Spleen (tissue), 11 donors: ENCODE measurements at regions not wholly inside any gene's neighbourhood (a gene's known extent, or its start where the extent isn't known, plus 50 kb on each side); places are given as distances from the start of the nearest gene placed in this dataset.
A peak's percentile ranks its signal among the peaks of the same experiment; 100 is the strongest.

Experiments used
- DNase-seq: peaks from one replicate; pipeline ENCODE4 v3.0.0-alpha.2; 2020
- H3K27ac ChIP-seq, 8 donors: fragments of 200-600 bp; sonication (generic) in 7 of 8; 1 replicate in 4 of 8; 2 replicates in 4 of 8; pipeline versions ENCODE4 v1.5.0 to v1.8.0; 2016 to 2021; ENCODE audit warnings: inconsistent platforms in 4 of 8, mild to moderate bottlenecking in 4 of 8, moderate library complexity in 1 of 8
- H3K27me3 ChIP-seq, 7 donors: fragments of 200-600 bp; sonication (generic) in 6 of 7; replicated peaks in 1 of 7; 1 replicate in 4 of 7; 2 replicates in 3 of 7; pipeline versions ENCODE4 v1.5.0 to v1.8.0; 2016 to 2021; ENCODE audit warnings: inconsistent platforms in 3 of 7, mild to moderate bottlenecking in 1 of 7
- H3K36me3 ChIP-seq, 6 donors: fragments of 200-600 bp; sonication (generic) in 5 of 6; 1 replicate in 4 of 6; 2 replicates in 2 of 6; pipeline versions ENCODE4 v1.5.0 to v1.8.0; 2016 to 2021; ENCODE audit warnings: inconsistent platforms in 2 of 6
- H3K4me1 ChIP-seq, 6 donors: fragments of 200-600 bp; sonication (generic) in 5 of 6; 1 replicate in 3 of 6; 2 replicates in 3 of 6; pipeline versions ENCODE4 v1.5.0 to v1.8.0; 2016 to 2021; ENCODE audit warnings: inconsistent platforms in 3 of 6
- H3K4me3 ChIP-seq, 8 donors: fragments of 200-600 bp; sonication (generic) in 7 of 8; 1 replicate in 4 of 8; 2 replicates in 4 of 8; pipeline versions ENCODE4 v1.5.0 to v1.8.0; 2016 to 2021; ENCODE audit warnings: inconsistent platforms in 4 of 8, mild to moderate bottlenecking in 4 of 8, moderate library complexity in 2 of 8
- H3K9me3 ChIP-seq, 8 donors: fragments of 200-600 bp; sonication (generic) in 7 of 8; 1 replicate in 4 of 8; 2 replicates in 4 of 8; pipeline versions ENCODE4 v1.5.0 to v1.8.0; 2016 to 2021; ENCODE audit warnings: inconsistent platforms in 4 of 8
- POLR2A ChIP-seq, 3 donors: fragments of 450-650 bp; IDR thresholded peaks; one replicate each; pipeline ENCODE4 v1.5.1; 2017; ENCODE audit warnings: antibody characterized with exemption in 3 of 3, mild to moderate bottlenecking in 1 of 3
- POLR2AphosphoS5 ChIP-seq, 3 donors: sonication (generic); formaldehyde crosslinking; IDR thresholded peaks; one replicate each; pipeline ENCODE4 v1.5.1; 2017; ENCODE audit warnings: antibody characterized with exemption in 3 of 3
- WGBS, 5 donors: extraction: QIAGEN DNeasy Blood & Tissue Kit in 3 of 5; methylation state at CpG; one replicate each; pipeline versions ENCODE4 v1.1.5 to v1.1.7; 2013 to 2018; 5-methylcytosine and 5-hydroxymethylcytosine counted together
- intact Hi-C: fragments of 100-400 bp; cut with DNase I; formaldehyde crosslinking; loops from one replicate; pipeline ENCODE4 v1.15.0; 2023; ENCODE audit warnings: low total_unique reads
- TF ChIP-seq, protein P1 (sequence below), 11 experiments: fragments of 200-600 bp in 7 of 11; fragments of 450-650 bp in 4 of 11; sonication (generic) in 4 of 11; IDR thresholded peaks in 8 of 11; conservative IDR thresholded peaks in 3 of 11; 1 replicate in 7 of 11; 2 replicates in 4 of 11; pipeline versions ENCODE4 v1.4.0 to v1.8.0; 2016 to 2021; ENCODE audit warnings: antibody characterized with exemption in 11 of 11, inconsistent platforms in 4 of 11, mild to moderate bottlenecking in 1 of 11
- donor health status: healthy with polysubstance abuse.
- donor health status: DM: no; HTN: no; CAD: no; lungs with moderate emphysema.
- donor health status: DM: no; HTN: no; CAD: no.
- donor health status: Bipolar disorder and iron deficiency.
- donor health status: healthy.
- donor health status: DM: no; HTN: no; CAD: no.
- donor health status: DM: yes; HTN: yes; CAD: no.

DNA sequence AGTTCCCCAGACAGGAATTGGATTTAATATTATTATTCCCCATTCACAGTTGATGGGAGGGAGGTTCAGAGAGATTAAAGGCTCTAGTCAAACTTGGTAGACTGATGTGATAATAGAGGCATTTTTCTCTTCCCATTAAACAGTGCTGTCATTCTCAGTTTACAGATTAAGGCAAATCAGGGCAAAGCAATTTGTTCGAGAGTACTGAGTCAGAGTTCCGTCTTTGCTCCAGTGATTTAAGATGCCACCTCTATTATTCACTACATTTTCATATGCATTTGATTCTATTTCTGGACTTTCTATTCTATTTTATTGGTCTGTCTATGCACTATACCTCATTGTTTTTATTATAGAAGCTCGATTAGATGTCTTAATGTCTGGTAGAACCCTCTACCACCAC, 201.0 kb upstream of the RAI14 start:
- Histone ChIP-seq H3K27me3 (peaks cover 0 to 23% (median 0%) of the 10 kb centered on the region in 7 donors), H3K4me3 (no peak overlapping the region), H3K36me3 (no peaks in the 10 kb centered on the region), H3K27ac (no peak overlapping the region), H3K4me1 (no peaks in the 10 kb centered on the region), H3K9me3 (peaks cover 0 to 7% (median 2%) of the 10 kb centered on the region in 8 donors)
- WGBS, 5 donors: 81 to 93% (median 82%) methylated on average over 3 of the region's 3 CpGs
- TF ChIP-seq POLR2AphosphoS5 (IDR thresholded peaks at IDR 0.05) (no peak), POLR2A (IDR thresholded peaks at IDR 0.05) (no peak)
- TF ChIP-seq, protein P1, sequence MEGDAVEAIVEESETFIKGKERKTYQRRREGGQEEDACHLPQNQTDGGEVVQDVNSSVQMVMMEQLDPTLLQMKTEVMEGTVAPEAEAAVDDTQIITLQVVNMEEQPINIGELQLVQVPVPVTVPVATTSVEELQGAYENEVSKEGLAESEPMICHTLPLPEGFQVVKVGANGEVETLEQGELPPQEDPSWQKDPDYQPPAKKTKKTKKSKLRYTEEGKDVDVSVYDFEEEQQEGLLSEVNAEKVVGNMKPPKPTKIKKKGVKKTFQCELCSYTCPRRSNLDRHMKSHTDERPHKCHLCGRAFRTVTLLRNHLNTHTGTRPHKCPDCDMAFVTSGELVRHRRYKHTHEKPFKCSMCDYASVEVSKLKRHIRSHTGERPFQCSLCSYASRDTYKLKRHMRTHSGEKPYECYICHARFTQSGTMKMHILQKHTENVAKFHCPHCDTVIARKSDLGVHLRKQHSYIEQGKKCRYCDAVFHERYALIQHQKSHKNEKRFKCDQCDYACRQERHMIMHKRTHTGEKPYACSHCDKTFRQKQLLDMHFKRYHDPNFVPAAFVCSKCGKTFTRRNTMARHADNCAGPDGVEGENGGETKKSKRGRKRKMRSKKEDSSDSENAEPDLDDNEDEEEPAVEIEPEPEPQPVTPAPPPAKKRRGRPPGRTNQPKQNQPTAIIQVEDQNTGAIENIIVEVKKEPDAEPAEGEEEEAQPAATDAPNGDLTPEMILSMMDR (IDR thresholded peaks at IDR 0.05 in 8 of 11, conservative IDR thresholded peaks at IDR 0.05 in 3 of 11): no peak
- no peak for DNase-seq
- intact Hi-C loops: no loop called here

DNA sequence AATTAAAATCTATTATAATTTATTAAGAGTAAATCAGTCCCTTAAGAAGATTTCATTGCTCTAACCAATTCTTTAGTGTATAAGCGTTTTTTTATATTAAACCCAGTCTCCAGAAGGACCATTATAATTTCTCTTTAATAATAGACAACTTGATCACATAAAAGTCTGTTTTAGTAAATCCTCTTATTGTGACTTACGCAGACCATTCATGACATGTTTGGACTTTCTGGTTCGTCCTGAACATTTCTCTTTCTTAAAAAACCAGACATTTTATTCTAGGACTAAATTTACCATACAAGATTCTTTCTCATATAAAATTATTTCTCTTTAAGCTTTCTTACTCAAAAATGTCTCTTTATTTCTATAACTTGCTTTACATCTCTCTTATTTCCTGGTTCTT, 196.2 kb upstream of the RAI14 start:
- Histone ChIP-seq H3K27me3 (no peaks in the 10 kb centered on the region), H3K36me3 (no peaks in the 10 kb centered on the region), H3K9me3 (peaks cover 0 to 17% (median 8%) of the 10 kb centered on the region in 8 donors), H3K27ac (no peak overlapping the region), H3K4me3 (no peak overlapping the region), H3K4me1 (no peaks in the 10 kb centered on the region)
- intact Hi-C loops: no loop called here
- no peak for DNase-seq
- WGBS, 5 donors: 19 to 49% (median 38%) methylated on average over 3 of the region's 3 CpGs
- TF ChIP-seq POLR2AphosphoS5 (IDR thresholded peaks at IDR 0.05) (no peak), POLR2A (IDR thresholded peaks at IDR 0.05) (no peak)
- TF ChIP-seq, protein P1 (IDR thresholded peaks at IDR 0.05 in 8 of 11, conservative IDR thresholded peaks at IDR 0.05 in 3 of 11): no peak

DNA sequence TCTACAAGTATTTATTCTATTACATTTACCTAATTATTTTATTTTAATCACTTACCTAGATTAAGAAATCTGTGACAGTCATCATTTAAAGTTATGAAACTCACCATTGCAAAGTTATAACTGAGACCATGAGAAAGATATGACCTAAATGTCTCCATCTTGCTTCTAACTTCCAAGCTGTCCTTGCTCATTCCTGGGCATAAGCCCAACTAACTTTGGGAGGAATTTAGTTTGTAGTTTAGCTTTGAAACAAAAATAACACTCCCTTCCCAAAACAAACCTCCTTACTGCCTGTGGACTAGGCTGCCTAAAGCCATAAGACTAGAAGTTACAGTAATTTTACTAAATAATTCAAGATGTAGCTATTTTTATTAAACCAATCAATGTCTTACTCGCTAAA, 195.6 kb upstream of the RAI14 start:
- intact Hi-C loops: no loop called here
- Histone ChIP-seq H3K27me3 (no peaks in the 10 kb centered on the region), H3K36me3 (no peaks in the 10 kb centered on the region), H3K27ac (no peak overlapping the region), H3K4me1 (no peaks in the 10 kb centered on the region), H3K4me3 (no peak overlapping the region), H3K9me3 (peaks cover 0 to 17% (median 8%) of the 10 kb centered on the region in 8 donors)
- 0 to 60% (median 50%) methylated on average over 1 of the region's 1 CpG for WGBS, 5 donors
- TF ChIP-seq, protein P1 (IDR thresholded peaks at IDR 0.05 in 8 of 11, conservative IDR thresholded peaks at IDR 0.05 in 3 of 11): no peak
- TF ChIP-seq POLR2AphosphoS5 (IDR thresholded peaks at IDR 0.05) (no peak), POLR2A (IDR thresholded peaks at IDR 0.05) (no peak)
- no peak for DNase-seq

DNA sequence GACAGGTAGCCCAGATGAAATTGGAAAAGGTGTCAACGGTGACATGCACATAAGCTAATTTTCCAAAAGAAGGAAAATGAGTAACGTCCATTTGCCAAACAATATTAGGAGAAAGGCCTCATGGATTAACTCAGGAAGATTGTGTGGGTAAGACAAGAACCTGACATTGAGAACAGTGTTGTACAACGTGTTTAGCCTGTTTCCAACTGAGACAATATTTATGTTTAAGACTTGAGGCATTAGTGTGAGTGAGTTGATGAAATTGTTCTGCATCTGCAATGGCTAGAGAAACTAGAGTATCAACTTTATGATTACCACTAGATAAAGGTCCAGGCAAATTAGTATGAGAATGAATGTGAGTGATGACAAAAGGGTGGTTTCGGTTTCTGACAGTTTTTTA, 191.3 kb upstream of the RAI14 start:
- intact Hi-C loops: no loop called here
- 15 to 51% (median 36%) methylated on average over 4 of the region's 4 CpGs for WGBS, 5 donors
- Histone ChIP-seq H3K9me3 (peaks cover 0 to 14% (median 8%) of the 10 kb centered on the region in 8 donors), H3K4me3 (no peak overlapping the region), H3K27me3 (no peaks in the 10 kb centered on the region), H3K36me3 (no peaks in the 10 kb centered on the region), H3K4me1 (no peaks in the 10 kb centered on the region), H3K27ac (no peak overlapping the region)
- DNase-seq: no peak
- TF ChIP-seq, protein P1 (IDR thresholded peaks at IDR 0.05 in 8 of 11, conservative IDR thresholded peaks at IDR 0.05 in 3 of 11): peak in 1 of 11 experiments; percentile 6
- TF ChIP-seq POLR2AphosphoS5 (IDR thresholded peaks at IDR 0.05) (no peak), POLR2A (IDR thresholded peaks at IDR 0.05) (no peak)
